KMS-11 (cell line): ENCODE measurements at regions not wholly inside any gene's neighbourhood (a gene's known extent, or its start where the extent isn't known, plus 50 kb on each side); places are given as distances from the start of the nearest gene placed in this dataset.

Experiments used
- H2AFZ ChIP-seq: fragments of 200-600 bp; sonication (generic); 2 replicates; pipeline ENCODE4 v1.6.1; 2016; ENCODE audit warnings: antibody characterized with exemption, mixed run types, low read depth
- H3K27ac ChIP-seq: fragments of 200-600 bp; sonication (generic); 2 replicates; pipeline ENCODE4 v1.6.1; 2016; ENCODE audit warnings: mild to moderate bottlenecking, mixed run types
- H3K27me3 ChIP-seq: fragments of 200-600 bp; sonication (generic); 2 replicates; pipeline ENCODE4 v1.6.1; 2017; ENCODE audit warnings: mild to moderate bottlenecking, low read depth, mixed run types, moderate library complexity; ENCODE audit not compliant: insufficient read depth
- H3K36me3 ChIP-seq: fragments of 200-600 bp; sonication (generic); 2 replicates; pipeline ENCODE4 v1.6.1; 2017; ENCODE audit warnings: mild to moderate bottlenecking, mixed run types; ENCODE audit not compliant: insufficient read depth
- H3K4me1 ChIP-seq: fragments of 200-600 bp; sonication (generic); 2 replicates; pipeline ENCODE4 v1.6.1; 2016; ENCODE audit warnings: mild to moderate bottlenecking, low read depth, mixed run types; ENCODE audit not compliant: poor library complexity, severe bottlenecking
- H3K4me2 ChIP-seq: fragments of 200-600 bp; sonication (generic); 2 replicates; pipeline ENCODE4 v1.7.0; 2016; ENCODE audit warnings: mild to moderate bottlenecking, mixed run types
- H3K4me3 ChIP-seq: fragments of 200-600 bp; sonication (generic); IDR thresholded peaks from 2 replicates; pipeline ENCODE4 v1.6.1; 2017; ENCODE audit warnings: low read depth, low read length, mixed read lengths; ENCODE audit not compliant: insufficient read depth
- H3K79me2 ChIP-seq: fragments of 200-600 bp; sonication (generic); 2 replicates; pipeline ENCODE4 v1.6.1; 2016; ENCODE audit warnings: low read depth, mixed run types; ENCODE audit not compliant: insufficient read depth
- H3K9ac ChIP-seq: fragments of 200-600 bp; sonication (generic); 2 replicates; pipeline ENCODE4 v1.6.1; 2016; ENCODE audit warnings: mild to moderate bottlenecking, mixed run types
- H4K20me1 ChIP-seq: fragments of 200-600 bp; sonication (generic); 2 replicates; pipeline ENCODE4 v1.6.1; 2016; ENCODE audit warnings: mild to moderate bottlenecking, mixed run types; ENCODE audit not compliant: insufficient read depth
- CTCF ChIP-seq: fragments of 200-600 bp; sonication (generic); conservative IDR thresholded peaks from 2 replicates; pipeline ENCODE4 v1.6.1; 2017; ENCODE audit warnings: low read depth, mild to moderate bottlenecking, antibody characterized with exemption, low read length, moderate library complexity, mixed read lengths

GRCh38 chr2:167863377-167863776 lies 384.0 kb downstream of the STK39 start:
- TF ChIP-seq CTCF, result no peak
- Histone ChIP-seq H3K79me2 (no peaks in the 10 kb centered on the region), H3K27me3 (no peaks in the 10 kb centered on the region), H3K4me2 (no peak overlapping the region), H3K4me3 (no peak overlapping the region), H4K20me1 (no peaks in the 10 kb centered on the region), H2AFZ (no peak overlapping the region), H3K4me1 (no peaks in the 10 kb centered on the region), H3K36me3 (no peaks in the 10 kb centered on the region), H3K27ac (no peak overlapping the region), H3K9ac (no peak overlapping the region)

GRCh38 chr2:167862782-167863181 lies 384.6 kb downstream of the STK39 start:
- no peaks in the 10 kb centered on the region for H3K79me2 ChIP-seq
- H3K9ac ChIP-seq, result no peak overlapping the region
- no peak overlapping the region for H3K27ac ChIP-seq
- no peak for TF ChIP-seq CTCF
- no peaks in the 10 kb centered on the region for H3K36me3 ChIP-seq
- H2AFZ ChIP-seq, result no peak overlapping the region
- H3K4me2 ChIP-seq, result no peak overlapping the region
- H3K4me1 ChIP-seq, result no peaks in the 10 kb centered on the region
- no peaks in the 10 kb centered on the region for H3K27me3 ChIP-seq
- no peaks in the 10 kb centered on the region for H4K20me1 ChIP-seq
- H3K4me3 ChIP-seq, result no peak overlapping the region

GRCh38 chr2:167862296-167862695 lies 385.1 kb downstream of the STK39 start:
- Histone ChIP-seq H3K4me2 (no peak overlapping the region), H3K79me2 (no peaks in the 10 kb centered on the region), H3K9ac (no peak overlapping the region), H3K4me3 (no peak overlapping the region), H3K27ac (no peak overlapping the region), H3K36me3 (no peaks in the 10 kb centered on the region), H3K4me1 (no peaks in the 10 kb centered on the region), H4K20me1 (no peaks in the 10 kb centered on the region), H2AFZ (no peak overlapping the region), H3K27me3 (no peaks in the 10 kb centered on the region)
- no peak for TF ChIP-seq CTCF

GRCh38 chr2:167861574-167862193 lies 385.7 kb downstream of the STK39 start:
- Histone ChIP-seq H3K4me1 (no peaks in the 10 kb centered on the region), H3K9ac (no peak overlapping the region), H3K79me2 (no peaks in the 10 kb centered on the region), H2AFZ (no peak overlapping the region), H3K27ac (no peak overlapping the region), H3K27me3 (no peaks in the 10 kb centered on the region), H3K4me3 (no peak overlapping the region), H3K4me2 (no peak overlapping the region), H3K36me3 (no peaks in the 10 kb centered on the region), H4K20me1 (no peaks in the 10 kb centered on the region)
- no peak for TF ChIP-seq CTCF
